H9 (cell line): ENCODE measurements at regions not wholly inside any gene's neighbourhood (a gene's known extent, or its start where the extent isn't known, plus 50 kb on each side); places are given as distances from the start of the nearest gene placed in this dataset.
"Not testable (repeated sequence)": the region's sequence is repeated elsewhere in the genome, so short reads cannot be mapped to it uniquely, and the experiment has no call there.

ENCODE experiments used
- DNase-seq: peaks from one replicate; pipeline ENCODE4 v3.0.0-alpha.2; 2017
- H2AFZ ChIP-seq: one replicate; pipeline ENCODE4 v1.6.1; 2013; ENCODE audit warnings: mild to moderate bottlenecking, low read length, control low read depth, moderate library complexity
- H2AK5ac ChIP-seq: 2 replicates; pipeline ENCODE4 v1.6.1; 2013; ENCODE audit warnings: low read length, control low read depth, mixed read lengths; ENCODE audit not compliant: insufficient read length
- H2BK120ac ChIP-seq: one replicate; pipeline ENCODE4 v1.6.1; 2013; ENCODE audit warnings: low read depth, mild to moderate bottlenecking, low read length, control low read depth, inconsistent platforms; ENCODE audit not compliant: poor library complexity, severe bottlenecking
- H2BK12ac ChIP-seq: 2 replicates; pipeline ENCODE4 v1.6.1; 2013; ENCODE audit warnings: low read length, control low read depth, mixed read lengths, low read depth; ENCODE audit not compliant: insufficient read length
- H2BK15ac ChIP-seq: 2 replicates; pipeline ENCODE4 v1.6.1; 2013; ENCODE audit warnings: low read depth, low read length, control low read depth
- H2BK20ac ChIP-seq: one replicate; pipeline ENCODE4 v1.6.1; 2013; ENCODE audit warnings: low read depth, mild to moderate bottlenecking, low read length, control low read depth, inconsistent platforms; ENCODE audit not compliant: poor library complexity, severe bottlenecking
- H2BK5ac ChIP-seq: 2 replicates; pipeline ENCODE4 v1.6.1; 2013; ENCODE audit warnings: low read length, control low read depth, mixed read lengths; ENCODE audit not compliant: insufficient read length
- H3K14ac ChIP-seq: 2 replicates; pipeline ENCODE4 v1.6.1; 2013; ENCODE audit warnings: low read length, control low read depth; ENCODE audit not compliant: insufficient read depth
- H3K18ac ChIP-seq: 2 replicates; pipeline ENCODE4 v1.6.1; 2013; ENCODE audit warnings: low read depth, mild to moderate bottlenecking, mixed read lengths, low read length, control low read depth; ENCODE audit not compliant: insufficient read length
- H3K23ac ChIP-seq: 2 replicates; pipeline ENCODE4 v1.6.1; 2013; ENCODE audit warnings: low read length, control low read depth, mixed read lengths, low read depth; ENCODE audit not compliant: insufficient read length
- H3K23me2 ChIP-seq: 2 replicates; pipeline ENCODE4 v1.6.1; 2013; ENCODE audit warnings: low read depth, mild to moderate bottlenecking, mixed read lengths, low read length, control low read depth; ENCODE audit not compliant: insufficient read length, poor library complexity, severe bottlenecking
- H3K27ac ChIP-seq: 2 replicates; pipeline ENCODE4 v1.5.1; 2013; ENCODE audit warnings: low read length, control low read depth, mixed read lengths, low read depth; ENCODE audit not compliant: insufficient read length
- H3K27me3 ChIP-seq: 2 replicates; pipeline ENCODE4 v1.6.1; 2013; ENCODE audit warnings: low read length, control low read depth, inconsistent platforms; ENCODE audit not compliant: insufficient read depth
- H3K4ac ChIP-seq: 2 replicates; pipeline ENCODE4 v1.6.1; 2013; ENCODE audit warnings: low read depth, mild to moderate bottlenecking, control low read depth, inconsistent platforms, low read length, moderate library complexity
- H3K4me1 ChIP-seq: 2 replicates; pipeline ENCODE4 v1.6.1; 2013; ENCODE audit warnings: low read length, control low read depth, inconsistent platforms; ENCODE audit not compliant: insufficient read depth
- H3K4me2 ChIP-seq: 2 replicates; pipeline ENCODE4 v1.6.1; 2013; ENCODE audit warnings: low read length, control low read depth, mixed read lengths; ENCODE audit not compliant: insufficient read length, insufficient read depth
- H3K56ac ChIP-seq: 2 replicates; pipeline ENCODE4 v1.6.1; 2013; ENCODE audit warnings: low read depth, mild to moderate bottlenecking, mixed read lengths, low read length, control low read depth; ENCODE audit not compliant: insufficient read length
- H3K79me1 ChIP-seq: 2 replicates; pipeline ENCODE4 v1.6.1; 2013; ENCODE audit warnings: low read depth, mild to moderate bottlenecking, moderate library complexity, low read length, control low read depth, inconsistent platforms; ENCODE audit not compliant: insufficient read depth, poor library complexity, severe bottlenecking
- H3K79me2 ChIP-seq: 2 replicates; pipeline ENCODE4 v1.6.1; 2013; ENCODE audit warnings: low read length, control low read depth, inconsistent platforms; ENCODE audit not compliant: insufficient read depth
- H3K9ac ChIP-seq: 2 replicates; pipeline ENCODE4 v1.6.1; 2013; ENCODE audit warnings: low read length, control low read depth, mixed read lengths; ENCODE audit not compliant: insufficient read length; ENCODE audit errors: extremely low read depth
- H3K9me3 ChIP-seq: one replicate; pipeline ENCODE4 v1.6.1; 2013; ENCODE audit warnings: low read depth, low read length, inconsistent platforms; ENCODE audit not compliant: control insufficient read depth
- H3T11ph ChIP-seq: one replicate; pipeline ENCODE4 v1.6.1; 2013; ENCODE audit warnings: mild to moderate bottlenecking, low read length, control low read depth, inconsistent platforms
- H4K20me1 ChIP-seq: one replicate; pipeline ENCODE4 v1.6.1; 2013; ENCODE audit not compliant: control insufficient read depth, insufficient read length, insufficient read depth
- H4K5ac ChIP-seq: 2 replicates; pipeline ENCODE4 v1.6.1; 2013; ENCODE audit warnings: low read depth, mild to moderate bottlenecking, mixed read lengths, low read length, control low read depth; ENCODE audit not compliant: insufficient read length
- H4K8ac ChIP-seq: replicated peaks from 2 replicates; pipeline ENCODE4 v1.6.1; 2013; ENCODE audit warnings: low read length, control low read depth, mixed read lengths, low read depth; ENCODE audit not compliant: insufficient read length
- H4K91ac ChIP-seq: 2 replicates; pipeline ENCODE4 v1.6.1; 2013; ENCODE audit warnings: low read depth, mild to moderate bottlenecking, moderate library complexity, mixed read lengths, low read length, control low read depth; ENCODE audit not compliant: insufficient read length
- H3K27ac Mint-ChIP-seq, 3 experiments: 2 replicates in 2 of 3; 3 replicates in 1 of 3; pipeline ENCODE4 v1.8.0; 2020 to 2021; ENCODE audit warnings: mixed read lengths in 3 of 3, mild to moderate bottlenecking in 1 of 3, moderate library complexity in 1 of 3
- H3K27me3 Mint-ChIP-seq: 2 replicates; pipeline ENCODE4 v1.8.0; 2021; ENCODE audit warnings: low read depth, mild to moderate bottlenecking, moderate library complexity, mixed read lengths
- H3K36me3 Mint-ChIP-seq, 3 experiments: 2 replicates in 2 of 3; 3 replicates in 1 of 3; pipeline ENCODE4 v1.8.0; 2020 to 2021; ENCODE audit warnings: low read depth in 3 of 3, mixed read lengths in 3 of 3; ENCODE audit not compliant: insufficient read depth in 1 of 3
- H3K4me1 Mint-ChIP-seq, 2 experiments: 2 replicates each; pipeline ENCODE4 v1.8.0; 2020; ENCODE audit warnings: mixed read lengths in 2 of 2
- H3K4me3 Mint-ChIP-seq, 2 experiments: 2 replicates in 1 of 2; 3 replicates in 1 of 2; pipeline ENCODE4 v1.8.0; 2020 to 2021; ENCODE audit warnings: mild to moderate bottlenecking in 2 of 2, mixed read lengths in 2 of 2, moderate library complexity in 1 of 2
- H3K9me3 Mint-ChIP-seq, 2 experiments: 2 replicates in 1 of 2; 3 replicates in 1 of 2; pipeline ENCODE4 v1.8.0; 2020; ENCODE audit warnings: mild to moderate bottlenecking in 2 of 2, mixed read lengths in 2 of 2, moderate library complexity in 1 of 2
- WGBS: extraction: QIAGEN DNeasy Blood & Tissue Kit; methylation state at CpG from one replicate; pipeline ENCODE4 v1.1.7; 2013; ENCODE audit warnings: missing lambda C conversion rate, low lambda C conversion rate, mixed read lengths; ENCODE audit not compliant: insufficient read length; ENCODE audit errors: extremely low coverage; 5-methylcytosine and 5-hydroxymethylcytosine counted together
- TF ChIP-seq, protein P1 (sequence below): fragments of 200-600 bp; sonication (generic); conservative IDR thresholded peaks from 3 replicates; pipeline ENCODE4 v1.8.0; 2021; ENCODE audit warnings: antibody characterized with exemption, mild to moderate bottlenecking

- Mint-ChIP-seq H3K27me3 (no peaks in the 10 kb centered on the region; the same call in 1 of the 2 replicates), H3K36me3 (peaks cover 15 to 33% (median 17%) of the 10 kb centered on the region in 3 experiments), H3K9me3 (peaks cover 25 to 58% of the 10 kb centered on the region in 2 experiments), H3K27ac (no peak overlapping the region), H3K4me3 (no peak overlapping the region), H3K4me1 (no peaks in the 10 kb centered on the region)
- Histone ChIP-seq H3K23ac (no peak overlapping the region), H3K79me2 (no peaks in the 10 kb centered on the region), H2BK5ac (no peak overlapping the region), H3K4ac (no peak overlapping the region), H4K20me1 (no peaks in the 10 kb centered on the region), H3T11ph (no peak overlapping the region), H3K4me1 (no peaks in the 10 kb centered on the region), H3K56ac (no peak overlapping the region), H4K91ac (no peak overlapping the region), H3K27me3 (no peaks in the 10 kb centered on the region), H2BK20ac (no peak overlapping the region), H2AK5ac (no peak overlapping the region), H2BK15ac (no peak overlapping the region), H3K27ac (no peak overlapping the region), H3K18ac (no peak overlapping the region), H2BK120ac (no peak overlapping the region), H3K9me3 (peaks cover 20% of the 10 kb centered on the region), H3K14ac (no peak overlapping the region), H4K8ac (no peak overlapping the region), H3K23me2 (no peaks in the 10 kb centered on the region), H3K79me1 (no peaks in the 10 kb centered on the region), H2AFZ (no peak overlapping the region), H2BK12ac (no peak overlapping the region), H3K4me2 (no peak overlapping the region), H4K5ac (no peak overlapping the region), H3K9ac (no peak overlapping the region)
- no peak for DNase-seq
- TF ChIP-seq, protein P1, sequence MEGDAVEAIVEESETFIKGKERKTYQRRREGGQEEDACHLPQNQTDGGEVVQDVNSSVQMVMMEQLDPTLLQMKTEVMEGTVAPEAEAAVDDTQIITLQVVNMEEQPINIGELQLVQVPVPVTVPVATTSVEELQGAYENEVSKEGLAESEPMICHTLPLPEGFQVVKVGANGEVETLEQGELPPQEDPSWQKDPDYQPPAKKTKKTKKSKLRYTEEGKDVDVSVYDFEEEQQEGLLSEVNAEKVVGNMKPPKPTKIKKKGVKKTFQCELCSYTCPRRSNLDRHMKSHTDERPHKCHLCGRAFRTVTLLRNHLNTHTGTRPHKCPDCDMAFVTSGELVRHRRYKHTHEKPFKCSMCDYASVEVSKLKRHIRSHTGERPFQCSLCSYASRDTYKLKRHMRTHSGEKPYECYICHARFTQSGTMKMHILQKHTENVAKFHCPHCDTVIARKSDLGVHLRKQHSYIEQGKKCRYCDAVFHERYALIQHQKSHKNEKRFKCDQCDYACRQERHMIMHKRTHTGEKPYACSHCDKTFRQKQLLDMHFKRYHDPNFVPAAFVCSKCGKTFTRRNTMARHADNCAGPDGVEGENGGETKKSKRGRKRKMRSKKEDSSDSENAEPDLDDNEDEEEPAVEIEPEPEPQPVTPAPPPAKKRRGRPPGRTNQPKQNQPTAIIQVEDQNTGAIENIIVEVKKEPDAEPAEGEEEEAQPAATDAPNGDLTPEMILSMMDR, result no peak
Observed at GRCh38 chrX:21207080-21207479, 167.1 kb upstream of the CNKSR2 start.

DNA sequence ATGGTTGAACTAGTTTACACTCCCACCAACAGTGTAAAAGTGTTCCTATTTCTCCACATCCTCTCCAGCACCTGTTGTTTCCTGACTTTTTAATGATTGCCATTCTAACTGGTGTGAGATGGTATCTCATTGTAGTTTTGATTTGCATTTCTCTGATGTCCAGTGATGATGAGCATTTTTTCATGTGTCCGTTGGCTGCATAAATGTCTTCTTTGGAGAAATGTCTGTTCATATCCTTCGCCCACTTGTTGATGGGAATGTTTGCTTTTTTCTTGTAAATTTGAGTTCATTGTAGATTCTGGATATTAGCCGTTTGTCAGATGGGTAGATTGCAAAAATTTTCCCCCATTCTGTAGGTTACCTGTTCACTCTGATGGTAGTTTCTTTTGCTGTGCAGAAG lies 155.0 kb upstream of the CNKSR2 start:
- H2BK20ac ChIP-seq, H2BK5ac ChIP-seq, H3T11ph ChIP-seq, H3K27me3 Mint-ChIP-seq, H3K14ac ChIP-seq, H3K4me2 ChIP-seq, H3K79me2 ChIP-seq, H3K18ac ChIP-seq, H4K20me1 ChIP-seq, H3K4me1 Mint-ChIP-seq, H2BK12ac ChIP-seq, H3K9me3 ChIP-seq, H3K4me3 Mint-ChIP-seq, H4K91ac ChIP-seq, H2BK120ac ChIP-seq, H3K23me2 ChIP-seq, H3K56ac ChIP-seq, H2AFZ ChIP-seq, DNase-seq, H3K27ac Mint-ChIP-seq, H3K79me1 ChIP-seq, H2AK5ac ChIP-seq, H3K4me1 ChIP-seq, H3K4ac ChIP-seq, H2BK15ac ChIP-seq, H4K8ac ChIP-seq, H4K5ac ChIP-seq, H3K27me3 ChIP-seq, H3K23ac ChIP-seq, H3K9ac ChIP-seq, H3K27ac ChIP-seq: not testable (repeated sequence)
- no CpG with 5 or more reads among the region's 3 CpGs for WGBS
- Mint-ChIP-seq H3K36me3 (peaks cover 3 to 11% (median 5%) of the 10 kb centered on the region in 3 experiments; a peak in 6 of 7 replicates), H3K9me3 (peaks cover 18 to 73% of the 10 kb centered on the region in 2 experiments)
